GM18517 (cell line): ENCODE measurements at regions not wholly inside any gene's neighbourhood (a gene's known extent, or its start where the extent isn't known, plus 50 kb on each side); places are given as distances from the start of the nearest gene placed in this dataset.
"Not testable (repeated sequence)": the region's sequence is repeated elsewhere in the genome, so short reads cannot be mapped to it uniquely, and the experiment has no call there.

ENCODE experiments used
- ATAC-seq: cut with Tn5 transposase; IDR thresholded peaks from one replicate; pipeline ENCODE4 v1.9.1; 2021; ENCODE audit warnings: mild to moderate bottlenecking, moderate library complexity; ENCODE audit not compliant: unreplicated experiment

DNA sequence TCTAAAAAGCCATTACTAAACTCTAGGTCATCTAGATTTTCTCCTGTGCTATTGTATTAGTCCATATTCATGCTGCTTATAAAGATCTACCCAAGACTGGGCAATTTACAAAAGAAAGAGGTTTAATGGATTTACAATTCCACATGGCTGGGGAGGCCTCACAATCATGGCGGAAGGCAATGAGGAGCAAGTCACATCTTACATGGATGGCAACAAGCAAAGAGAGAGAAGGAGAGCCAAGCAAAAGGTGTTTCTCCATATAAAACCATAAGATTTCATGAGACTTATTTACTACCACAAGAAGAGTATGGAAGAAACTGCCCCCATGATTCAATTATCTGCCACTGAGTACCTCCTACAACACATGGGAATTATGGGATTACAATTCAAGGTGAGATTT, 69.6 kb upstream of the CCDC6 start:
- not testable (repeated sequence) for ATAC-seq

DNA sequence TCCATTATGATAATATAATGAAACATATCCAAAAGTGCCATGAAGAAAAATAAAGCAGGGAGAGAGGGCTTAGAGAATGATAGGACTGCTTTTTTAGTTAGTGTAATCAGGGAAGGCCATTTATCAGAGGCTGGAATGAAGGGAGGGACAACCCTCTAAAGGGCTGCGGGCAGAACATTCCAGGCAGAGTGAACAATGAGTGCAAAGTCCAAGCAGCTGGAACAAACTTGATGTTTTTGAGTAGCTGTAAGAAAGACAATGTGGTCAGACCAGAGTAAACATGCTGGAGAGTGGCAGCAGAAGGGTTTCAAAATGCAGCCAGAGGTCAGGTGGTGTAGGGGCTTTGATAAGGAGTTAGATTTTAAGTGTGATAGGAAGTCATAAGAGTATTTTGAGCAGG, 65.6 kb upstream of the CCDC6 start:
- no peak for ATAC-seq

DNA sequence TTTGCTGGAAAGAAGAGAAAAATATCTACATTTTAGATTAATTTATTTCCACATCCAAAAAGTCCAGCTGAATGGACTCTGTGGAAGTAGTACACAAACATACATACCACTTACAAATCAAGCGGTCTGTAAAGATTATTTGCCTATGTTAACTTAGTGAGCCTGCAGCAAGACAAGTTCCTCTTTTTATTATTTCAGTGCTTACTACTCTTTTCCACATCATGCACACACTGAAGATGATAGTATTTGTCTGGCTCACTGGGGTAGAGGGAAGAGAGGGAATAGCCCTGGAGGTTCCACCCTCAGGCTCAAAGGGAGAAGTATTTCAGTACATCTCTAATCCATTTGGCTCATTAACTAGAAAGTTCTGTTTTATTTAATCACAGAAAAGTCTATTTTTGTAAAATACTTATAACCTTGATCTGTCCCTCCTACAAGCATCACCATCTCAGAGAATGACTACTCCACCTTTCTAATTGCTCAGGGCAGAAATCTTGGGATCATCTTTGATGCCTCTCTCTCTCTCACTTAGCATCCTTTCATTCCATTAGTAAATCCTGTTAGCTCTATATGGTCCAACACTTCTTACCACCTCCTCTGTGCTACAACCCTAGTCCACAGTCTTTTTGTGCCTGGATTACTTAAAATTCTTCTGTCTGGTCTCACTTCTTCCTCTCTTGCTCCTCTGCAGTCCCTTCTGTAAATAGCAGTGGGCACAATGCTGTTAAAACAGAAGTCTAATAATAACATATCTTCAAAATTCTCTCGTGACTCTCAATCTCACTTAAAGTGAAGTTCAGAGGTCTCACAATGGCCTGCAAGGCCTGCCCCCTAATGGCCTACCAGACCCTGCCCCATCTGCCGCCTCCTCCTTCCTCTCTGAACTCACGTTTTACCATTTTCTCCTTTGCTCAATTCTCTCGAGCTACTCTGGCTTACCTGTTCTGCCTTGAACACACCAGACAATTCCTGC, 64.3 kb upstream of the CCDC6 start:
- ATAC-seq = peak; percentile 61

DNA sequence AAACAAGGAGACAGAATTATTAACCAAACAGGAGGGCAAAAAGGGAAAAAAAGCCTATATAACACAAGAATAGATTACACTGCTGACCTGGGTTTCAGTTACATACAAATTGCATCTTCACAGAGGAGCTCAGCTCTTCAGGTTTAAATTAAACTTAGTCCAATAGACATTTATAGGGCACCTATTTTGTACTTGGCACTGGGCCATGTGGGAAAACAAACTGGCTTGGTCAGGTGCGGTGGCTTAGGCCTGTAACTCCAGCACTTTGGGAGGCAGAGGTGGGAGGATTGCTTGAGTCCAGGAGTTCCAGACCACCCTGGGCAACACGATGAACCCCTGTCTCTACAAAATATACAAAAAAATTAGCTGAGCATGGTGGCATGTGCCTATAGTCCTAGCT, 62.3 kb upstream of the CCDC6 start:
- no peak for ATAC-seq

DNA sequence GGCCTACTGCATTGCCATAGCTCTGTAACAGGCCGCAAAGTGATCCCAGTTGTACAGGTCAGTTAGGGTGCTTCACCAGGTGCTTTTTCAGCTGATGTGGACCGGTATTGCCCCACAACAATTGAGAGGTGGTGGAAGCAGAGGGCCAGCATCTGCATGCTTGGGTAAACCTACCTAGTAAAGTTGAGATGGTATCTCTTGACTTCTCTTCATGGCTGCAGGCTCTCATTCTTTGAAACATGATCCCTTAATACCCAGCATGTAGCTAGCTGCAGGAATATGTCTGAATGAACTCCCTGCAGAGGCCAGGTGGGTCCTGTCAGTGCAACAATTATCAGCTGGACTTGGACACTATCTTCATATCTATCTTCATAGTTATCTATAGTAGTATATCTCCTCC, 60.7 kb upstream of the CCDC6 start:
- ATAC-seq = no peak

DNA sequence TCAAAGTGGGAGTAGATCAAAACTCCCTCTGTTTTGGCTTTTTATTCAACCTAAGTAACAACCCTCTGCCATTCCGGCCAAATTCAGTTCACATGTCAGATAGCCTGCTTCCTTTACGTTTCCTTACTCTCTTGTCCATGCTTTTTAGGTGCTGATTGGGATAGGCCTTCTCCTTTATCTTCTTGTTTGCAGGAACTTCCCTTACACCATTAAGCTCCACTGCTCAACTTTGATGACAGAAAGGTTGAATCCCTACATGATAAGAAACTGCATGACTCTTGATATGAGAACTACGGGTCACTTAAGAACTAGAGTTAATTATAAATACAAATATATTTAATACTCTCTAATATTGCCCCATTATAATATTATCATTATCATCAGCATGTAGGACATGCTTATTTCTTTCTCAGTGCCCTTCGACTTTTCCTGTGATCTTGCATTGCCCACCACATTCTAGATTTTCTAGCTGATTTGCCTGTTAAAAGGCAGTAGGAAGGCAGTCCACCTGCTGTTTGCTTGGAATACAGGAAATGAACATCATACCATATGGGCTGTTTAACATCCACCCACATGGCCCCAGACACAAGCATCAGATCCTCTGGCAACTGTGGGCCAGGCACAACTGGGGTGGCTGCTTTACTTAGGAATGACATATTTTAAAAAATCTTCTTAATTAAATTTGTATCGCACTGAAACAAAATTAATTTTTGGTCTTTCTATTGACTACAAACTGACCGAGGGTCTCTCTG, 59.7 kb upstream of the CCDC6 start:
- no peak for ATAC-seq

DNA sequence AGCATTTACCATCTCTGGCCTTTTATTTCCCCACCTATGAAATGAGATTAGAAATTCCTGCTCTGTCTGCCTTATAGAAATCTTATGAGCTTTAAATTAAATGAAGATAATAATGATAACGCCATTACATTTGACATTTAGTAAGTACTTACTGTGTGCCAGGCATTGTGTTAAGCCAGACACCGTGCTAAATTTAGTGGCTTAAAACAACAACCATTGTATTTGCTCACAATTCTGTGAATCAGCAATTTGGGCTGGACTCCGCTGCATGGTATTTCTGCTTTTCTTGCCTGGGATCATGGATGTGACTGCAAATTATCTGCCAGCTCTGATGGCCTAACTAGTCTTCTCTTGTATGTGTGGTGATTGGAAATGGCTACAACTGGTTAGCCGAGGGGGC, 56.4 kb upstream of the CCDC6 start:
- no peak for ATAC-seq

DNA sequence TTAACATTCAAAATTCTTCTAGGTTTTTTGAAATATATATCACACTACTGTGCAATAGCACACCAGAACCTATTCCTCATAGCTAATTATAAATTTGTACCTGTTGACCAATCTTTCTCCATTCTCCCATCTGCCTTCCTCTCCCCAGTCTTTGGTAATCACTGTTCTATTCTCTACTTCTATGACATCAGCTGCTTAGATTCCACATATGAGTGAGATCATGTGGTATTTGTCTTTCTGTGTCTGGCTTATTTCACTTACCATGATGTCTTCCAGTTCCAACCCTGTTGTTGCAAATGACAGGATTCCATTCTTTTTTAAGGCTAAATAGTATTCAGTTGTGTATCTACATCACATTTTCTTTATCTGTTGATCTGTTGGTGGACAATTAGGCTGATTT, 54.4 kb upstream of the CCDC6 start:
- no peak for ATAC-seq

DNA sequence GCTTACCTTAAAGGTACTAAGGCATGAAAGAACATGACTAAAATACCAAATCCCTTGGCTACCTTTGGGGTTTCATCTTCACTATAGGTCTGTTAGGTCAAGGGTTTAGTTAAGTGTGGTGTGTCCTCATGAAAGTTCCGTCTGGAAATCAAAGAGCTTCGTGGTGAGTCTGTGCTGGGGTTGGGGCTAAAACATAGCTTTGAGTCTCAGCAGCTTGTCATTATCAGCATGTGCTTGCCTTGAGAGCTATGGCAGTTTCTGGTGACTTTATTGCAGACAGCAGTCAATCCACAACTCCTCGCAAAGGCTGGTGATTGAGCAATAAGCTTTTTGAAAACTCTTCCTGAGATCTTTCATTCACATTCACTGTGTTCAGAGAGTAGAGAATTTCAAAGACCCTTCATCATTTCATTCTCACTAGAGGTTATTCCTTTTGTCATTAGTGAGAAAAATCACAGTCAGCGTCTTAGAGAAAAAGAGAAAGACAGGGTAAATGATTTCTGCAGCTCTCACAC, 53.2 kb upstream of the CCDC6 start:
- ATAC-seq = no peak

DNA sequence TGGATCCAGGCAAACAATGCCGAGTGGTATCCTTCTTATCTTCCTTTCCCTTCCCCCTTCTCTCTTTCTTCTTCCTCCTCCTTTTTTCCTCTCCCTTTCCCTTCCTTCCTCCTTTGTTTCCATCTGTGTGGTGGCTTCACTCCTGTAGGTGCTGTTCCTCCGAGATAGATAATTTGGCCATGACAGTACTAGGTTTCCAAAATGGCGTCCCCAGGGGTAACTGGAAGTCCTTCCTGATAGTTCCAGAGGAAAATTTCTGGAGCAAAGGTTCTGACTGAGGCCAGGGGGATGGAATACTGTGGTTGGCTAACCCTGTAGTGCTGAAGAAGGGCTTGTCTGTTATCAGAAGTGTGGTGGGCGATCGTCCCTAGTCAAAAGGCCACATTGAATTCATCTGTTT, 52.5 kb upstream of the CCDC6 start:
- ATAC-seq = no peak

DNA sequence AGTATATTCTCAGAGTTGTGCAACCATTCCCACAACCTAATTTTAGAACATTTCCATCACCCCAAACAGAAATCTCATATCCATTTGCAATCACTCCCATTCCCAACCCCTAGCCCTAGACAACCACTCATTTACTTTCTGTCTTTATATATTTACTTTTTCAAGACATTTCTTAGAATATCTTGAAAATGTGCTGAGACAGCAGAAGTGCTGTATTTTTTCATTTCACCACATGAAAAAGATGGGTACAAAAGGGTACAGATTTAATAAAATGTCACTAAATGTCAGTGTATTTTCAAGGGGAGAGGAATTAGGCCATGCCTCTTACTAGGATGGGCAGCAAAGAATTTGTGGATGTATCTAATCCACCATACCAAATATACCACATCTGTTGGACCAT, 51.6 kb upstream of the CCDC6 start:
- no peak for ATAC-seq
